ENCODE measurements at regions not wholly inside any gene's neighbourhood (a gene's known extent, or its start where the extent isn't known, plus 50 kb on each side); places are given as distances from the start of the nearest gene placed in this dataset.

DNA sequence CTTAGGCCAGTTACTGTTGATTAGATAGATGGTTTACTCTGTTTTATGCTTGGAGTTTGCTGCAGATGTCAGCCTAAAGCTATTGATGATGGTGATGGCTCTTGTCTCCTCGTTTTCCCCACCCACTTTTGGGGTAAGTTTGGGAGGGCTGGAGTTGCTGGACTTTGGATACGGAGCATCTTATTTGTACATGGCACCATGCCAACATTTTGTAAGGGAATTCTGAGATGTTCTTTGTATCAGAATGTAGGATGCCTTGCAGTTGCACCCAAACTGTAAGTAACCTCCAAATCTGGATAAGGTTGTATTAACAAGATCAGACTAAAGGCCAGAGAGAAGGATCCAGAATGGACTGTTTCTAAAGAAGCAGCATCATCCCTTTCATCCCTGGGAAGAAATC is 551.9 kb upstream of the ZFHX3 start:
- TF ChIP-seq ISL1 (CRISPR knock-in tag; IDR thresholded peaks at IDR 0.05) (no peak), ARNTL (CRISPR knock-in tag; IDR thresholded peaks at IDR 0.05; ENCODE audit: borderline replicate concordance, low read depth) (no peak), ZFP3 (CRISPR knock-in tag; IDR thresholded peaks at IDR 0.05) (no peak), ZNF70 (CRISPR knock-in tag; IDR thresholded peaks at IDR 0.05) (no peak), SNAI2 (CRISPR knock-in tag; IDR thresholded peaks at IDR 0.05) (no peak)

All from SK-N-SH treated with all-trans-retinoic acid at 6 μM for 48 hours (cell line).